ENCODE measurements at regions not wholly inside any gene's neighbourhood (a gene's known extent, or its start where the extent isn't known, plus 50 kb on each side); places are given as distances from the start of the nearest gene placed in this dataset.

DNA sequence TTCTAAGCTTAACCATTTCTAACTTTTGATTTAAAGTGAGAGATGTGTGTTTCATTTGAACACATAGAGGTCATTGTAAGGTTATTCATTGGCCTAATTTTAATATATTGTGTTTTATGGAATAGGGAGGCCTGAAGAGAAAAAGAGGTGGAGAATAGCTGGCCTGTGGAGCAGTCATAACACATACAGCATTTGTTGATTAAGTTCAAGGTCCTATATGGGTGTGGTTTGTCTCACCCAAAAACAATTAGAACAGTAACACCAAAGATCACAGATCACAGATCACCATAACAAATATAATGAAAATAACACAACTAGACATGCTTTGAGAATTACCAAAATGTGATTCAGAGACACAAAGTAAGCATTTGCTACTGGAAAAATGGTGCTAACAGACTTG lies 252.4 kb upstream of the SPOPL start:
- TF ChIP-seq GATA2 (IDR thresholded peaks at IDR 0.05; ENCODE audit: low read depth, low read length) (no peak), GATA3 (IDR thresholded peaks at IDR 0.05; ENCODE audit: low read depth, low read length) (no peak)
